NCI-H2081 (cell line): ENCODE measurements at regions not wholly inside any gene's neighbourhood (a gene's known extent, or its start where the extent isn't known, plus 50 kb on each side); places are given as distances from the start of the nearest gene placed in this dataset.

Source experiments
- DNase-seq, 2 experiments: peaks; one replicate each; lab custom pipeline; 2025; lab: John Stamatoyannopoulos, UW

DNA sequence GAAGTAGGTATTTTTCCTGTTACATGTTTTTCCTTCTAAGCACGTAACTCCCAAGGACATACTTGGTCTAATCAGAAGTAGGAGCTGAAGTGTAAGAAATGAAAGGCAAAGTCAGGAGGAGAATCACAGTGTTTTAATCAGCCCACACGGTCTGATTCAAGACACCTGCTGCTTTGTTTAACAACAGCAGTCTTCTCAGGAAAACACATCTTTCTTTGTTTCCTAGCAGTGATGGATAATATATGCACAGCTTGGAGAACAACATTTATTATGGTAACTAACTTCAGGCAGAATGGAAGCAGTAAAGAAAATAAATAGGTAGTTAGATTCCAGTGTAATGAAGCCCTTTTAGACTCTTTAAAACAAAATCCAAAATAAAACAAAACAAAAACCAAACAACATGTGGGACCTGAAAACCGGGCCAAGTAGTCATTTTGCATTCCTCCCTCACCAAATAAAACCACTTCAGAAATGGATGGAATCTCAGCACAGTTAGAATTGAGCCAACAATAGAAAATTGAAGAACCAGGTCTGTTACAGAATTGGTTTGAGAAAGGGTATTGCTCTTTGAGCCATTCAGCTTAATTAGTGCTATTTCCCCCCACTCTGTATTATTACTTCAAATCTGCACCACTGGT, 61.1 kb upstream of the UGP2 start:
- no peak for DNase-seq

DNA sequence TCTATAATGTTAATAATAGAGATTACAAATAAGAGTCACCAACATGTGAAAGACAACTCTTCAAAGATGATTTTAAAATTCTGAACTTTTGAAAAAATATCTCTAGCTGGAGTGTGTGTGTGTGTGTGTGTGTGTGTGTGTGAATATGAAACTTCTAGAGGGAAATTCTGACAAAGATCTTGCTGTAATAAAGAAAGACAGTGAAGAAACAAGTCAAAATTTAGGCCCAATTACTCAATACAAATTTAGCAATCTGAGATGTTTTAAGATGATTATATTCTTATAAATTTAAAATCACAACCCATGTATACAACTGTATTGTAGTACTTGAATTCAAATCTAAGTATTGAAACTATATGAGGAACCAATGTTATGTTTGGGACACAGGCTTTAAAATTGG, 57.2 kb upstream of the UGP2 start:
- no peak for DNase-seq

DNA sequence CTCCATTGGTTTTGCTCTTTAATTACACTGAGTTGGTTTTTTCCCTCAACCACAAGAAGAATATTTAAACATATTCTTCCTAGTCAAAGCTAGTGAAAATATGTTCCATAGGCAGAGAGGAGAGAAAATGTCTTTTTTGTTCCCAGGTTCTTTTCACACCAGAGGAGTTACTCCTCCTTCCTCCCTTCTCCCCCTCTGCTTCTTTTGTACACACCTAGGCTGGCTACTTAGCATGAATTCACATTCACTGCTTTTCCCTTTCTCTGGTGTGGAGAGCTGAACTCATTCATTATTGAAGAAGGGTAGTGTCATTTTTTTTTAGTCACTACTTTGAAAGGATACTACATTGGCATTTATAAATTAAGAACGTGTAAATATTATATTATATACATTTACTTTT, 56.6 kb upstream of the UGP2 start:
- no peak for DNase-seq

DNA sequence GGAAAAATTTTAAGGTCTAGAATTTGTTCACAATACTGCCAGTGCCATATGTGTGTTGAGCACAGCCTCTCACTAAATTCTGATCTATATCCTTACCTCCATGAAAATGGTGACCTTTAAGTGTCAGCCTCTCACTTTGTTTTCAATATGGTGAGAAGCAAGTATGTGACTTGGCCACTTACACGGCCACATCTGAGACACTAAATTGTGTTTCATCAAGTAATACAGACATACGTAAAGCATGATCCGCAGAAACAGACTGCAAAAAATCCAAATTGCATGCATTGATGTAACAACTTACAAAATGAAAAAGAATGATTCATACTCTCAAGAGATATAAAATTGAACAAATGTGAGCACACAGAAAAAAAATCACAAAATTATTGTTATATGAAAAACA, 55.2 kb upstream of the UGP2 start:
- DNase-seq, result no peak

DNA sequence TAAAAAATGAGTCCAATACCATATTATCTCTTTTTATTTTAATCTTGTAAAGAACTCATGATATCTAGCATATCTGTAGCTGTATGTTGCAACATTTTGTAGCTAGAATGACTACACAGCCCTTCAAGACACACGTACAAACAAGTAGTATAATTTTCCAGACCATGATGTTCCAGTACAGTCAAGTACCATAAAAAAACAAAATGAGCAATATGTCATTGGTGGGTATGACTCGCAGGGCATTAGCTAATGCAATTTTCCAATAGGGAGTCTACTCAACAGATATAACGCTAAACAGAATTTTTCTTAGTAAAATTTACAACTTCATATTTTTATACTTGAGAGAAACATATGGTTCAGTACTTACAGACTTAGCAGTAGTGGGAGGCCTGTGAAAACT, 53.6 kb upstream of the UGP2 start:
- DNase-seq, result no peak

DNA sequence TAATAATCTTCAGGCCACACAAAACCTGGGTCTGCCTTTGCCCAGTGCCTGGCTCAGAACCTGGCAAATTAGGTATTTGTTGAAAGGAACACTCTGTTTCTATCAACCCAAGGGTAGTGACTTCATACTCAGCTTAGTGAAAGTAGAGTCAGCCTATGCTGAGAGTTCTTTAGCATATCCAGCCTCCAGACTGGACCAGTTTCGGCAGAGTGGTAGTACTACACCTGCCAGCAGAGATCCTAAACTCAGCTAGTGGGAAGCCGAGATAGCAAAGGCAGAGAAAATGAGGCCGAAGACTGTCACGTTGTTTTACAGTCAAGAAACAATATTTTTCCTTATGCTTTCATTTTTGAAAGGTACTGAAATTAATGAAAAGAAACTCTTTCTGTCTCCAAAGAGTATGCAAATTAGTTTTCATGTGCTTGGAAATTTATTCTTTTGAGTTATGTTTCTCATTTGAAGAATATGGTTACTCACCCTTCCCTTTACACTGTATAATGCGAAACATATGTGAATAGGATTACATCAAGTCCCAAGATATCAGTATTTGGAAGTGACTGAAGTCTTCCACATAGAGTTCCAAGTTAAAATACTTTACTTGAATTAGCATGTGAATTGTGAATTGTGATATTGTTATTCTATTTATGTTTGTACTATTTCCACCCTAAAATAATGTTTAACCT, 52.2 kb upstream of the UGP2 start:
- DNase-seq, result no peak

DNA sequence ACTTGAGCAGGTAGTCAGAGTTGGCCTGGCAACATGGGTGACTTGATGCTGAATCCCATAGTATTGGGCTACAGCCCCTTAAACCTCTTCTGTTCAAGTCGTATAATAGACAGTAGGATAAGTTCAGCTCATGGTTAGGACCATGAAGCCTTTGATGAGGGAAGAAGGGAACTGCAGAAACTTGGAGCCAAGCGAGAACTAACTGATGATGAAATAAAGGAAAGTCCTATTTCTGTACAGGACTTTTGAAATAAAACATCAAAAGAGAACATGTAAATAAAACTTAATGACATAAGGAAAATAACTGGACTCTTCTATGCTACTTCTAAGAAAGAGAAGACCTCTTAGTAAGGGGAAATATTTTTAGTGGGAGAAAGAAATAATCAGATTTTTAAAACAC, 51.2 kb upstream of the UGP2 start:
- DNase-seq, result no peak

DNA sequence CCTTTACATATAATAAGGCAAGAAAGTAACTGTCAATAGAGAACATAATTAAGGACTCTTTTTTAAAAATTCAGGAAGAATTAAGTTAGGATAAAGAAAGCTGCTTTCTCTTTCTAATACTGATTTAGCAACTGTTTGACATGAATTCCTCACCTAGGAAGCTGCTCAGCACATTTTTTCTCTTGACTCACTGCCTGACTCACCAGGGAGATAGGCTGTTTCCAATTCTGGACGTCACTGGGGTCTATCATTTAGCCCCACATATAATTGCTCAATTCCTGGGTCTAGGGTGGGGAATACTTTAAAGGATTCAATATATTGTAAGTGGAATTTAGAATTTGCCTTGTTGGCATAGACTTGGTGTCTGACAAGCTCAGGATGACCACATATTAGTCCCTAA, 50.8 kb upstream of the UGP2 start:
- no peak for DNase-seq

DNA sequence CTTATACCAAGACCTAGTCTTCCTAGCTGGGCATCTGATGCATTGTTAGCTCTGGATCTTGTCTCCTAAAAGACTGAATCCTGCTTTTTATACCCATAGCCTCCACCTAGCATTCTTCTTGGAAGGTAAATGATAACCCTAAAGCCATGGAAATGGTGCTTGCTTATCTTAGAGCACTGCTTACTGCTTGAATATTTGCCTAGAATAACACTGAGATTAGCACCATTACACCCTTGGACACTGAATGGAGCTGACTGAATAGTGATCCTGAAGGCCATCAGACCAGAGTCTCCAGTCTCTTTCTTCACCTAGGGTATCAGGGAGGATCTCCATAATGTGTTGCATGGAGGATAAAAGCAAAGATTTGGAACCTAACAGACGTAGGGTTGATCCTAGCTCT, 50.3 kb upstream of the UGP2 start:
- no peak for DNase-seq
